Endothelial cell of umbilical vein (primary cell): ENCODE measurements at regions not wholly inside any gene's neighbourhood (a gene's known extent, or its start where the extent isn't known, plus 50 kb on each side); places are given as distances from the start of the nearest gene placed in this dataset.

Source experiments
- BruUV-seq: library from RNA; stranded (reverse); fragments of 400-500 nt; replicated peaks from 2 replicates; lab custom pipeline; 2021; lab: Mats Ljungman, UMichigan
- CTCF ChIA-PET: fragments of 300-600, 350-600 bp; sonication (Branson Sonifier 250); formaldehyde crosslinking; loops from one replicate; lab custom pipeline; 2021; ENCODE audit warnings: antibody characterized with exemption, inconsistent platforms; lab: Charles Lee
- POLR2A ChIA-PET: fragments of 300-600, 350-600 bp; sonication (Branson Sonifier 250); formaldehyde crosslinking; loops from one replicate; lab custom pipeline; 2021; ENCODE audit warnings: antibody characterized with exemption, inconsistent platforms; lab: Charles Lee
- DNase-seq: peaks from one replicate; pipeline ENCODE4 v3.0.0-alpha.2; 2011; ENCODE audit warnings: low read depth, low spot score
- FAIRE-seq: peaks from 2 replicates; lab custom pipeline; 2011; peaks lifted over from hg19 to GRCh38; lab: Jason Lieb, UNC
- H2AFZ ChIP-seq: 2 replicates; pipeline ENCODE4 v1.6.0; 2012; ENCODE audit warnings: low read depth, low read length, control low read depth, inconsistent platforms
- H3K27ac ChIP-seq: 2 replicates; pipeline ENCODE4 v1.5.1; 2011; ENCODE audit warnings: low read depth, mild to moderate bottlenecking, control low read depth, low read length, moderate library complexity; ENCODE audit not compliant: insufficient read depth
- H3K27me3 ChIP-seq, 2 experiments: 2 replicates each; pipeline versions ENCODE4 v1.6.0 to v1.6.1; 2011; ENCODE audit warnings: low read length in 2 of 2, mixed read lengths in 1 of 2; ENCODE audit not compliant: control insufficient read depth in 2 of 2, insufficient read depth in 2 of 2
- H3K36me3 ChIP-seq, 2 experiments: 2 replicates in 1 of 2; 3 replicates in 1 of 2; pipeline ENCODE4 v1.5.1; 2011; ENCODE audit warnings: low read length in 2 of 2, mild to moderate bottlenecking in 1 of 2, moderate library complexity in 1 of 2; ENCODE audit not compliant: control insufficient read depth in 2 of 2, insufficient read depth in 2 of 2; ENCODE audit errors: extremely low read depth in 1 of 2
- H3K4me1 ChIP-seq: 3 replicates; pipeline ENCODE4 v1.5.1; 2011; ENCODE audit warnings: mild to moderate bottlenecking, low read length; ENCODE audit not compliant: control insufficient read depth, insufficient read depth; ENCODE audit errors: extremely low read depth
- H3K4me2 ChIP-seq: 2 replicates; pipeline ENCODE4 v1.6.1; 2011; ENCODE audit warnings: low read length, control low read depth, mixed read lengths; ENCODE audit not compliant: insufficient read depth
- H3K4me3 ChIP-seq, 3 experiments: fragments of 200-600 bp in 1 of 3; sonication (generic), shearing (Covaris generic) in 1 of 3; replicated peaks in 1 of 3; 2 replicates each; pipeline ENCODE4 v1.5.1; 2011 to 2016; ENCODE audit warnings: control low read depth in 3 of 3, low read length in 3 of 3, mild to moderate bottlenecking in 2 of 3, inconsistent platforms in 1 of 3, low read depth in 1 of 3, moderate library complexity in 1 of 3; ENCODE audit not compliant: insufficient read depth in 1 of 3
- H3K79me2 ChIP-seq: 2 replicates; pipeline ENCODE4 v1.6.0; 2012; ENCODE audit warnings: low read length, inconsistent platforms; ENCODE audit not compliant: control insufficient read depth, insufficient read depth
- H3K9ac ChIP-seq: replicated peaks from 2 replicates; pipeline ENCODE3; 2011; ENCODE audit warnings: low read length, control low read depth; ENCODE audit not compliant: insufficient read depth; ENCODE audit errors: extremely low read depth
- H3K9me1 ChIP-seq: replicated peaks from 3 replicates; pipeline ENCODE4 v1.6.0; 2011; ENCODE audit warnings: mild to moderate bottlenecking, low read length; ENCODE audit not compliant: control insufficient read depth, insufficient read depth; ENCODE audit errors: extremely low read depth
- H3K9me3 ChIP-seq: replicated peaks from 2 replicates; pipeline ENCODE4 v1.5.1; 2012; ENCODE audit warnings: low read length, inconsistent platforms; ENCODE audit not compliant: control insufficient read depth, insufficient read depth
- H4K20me1 ChIP-seq: replicated peaks from 2 replicates; pipeline ENCODE3; 2011; ENCODE audit warnings: mild to moderate bottlenecking, low read length; ENCODE audit not compliant: control insufficient read depth, insufficient read depth; ENCODE audit errors: extremely low read depth
- CTCF ChIP-seq, 2 donors: IDR thresholded peaks; 1 replicate in 1 of 2; 2 replicates in 1 of 2; pipeline ENCODE4 v1.5.1; 2011; ENCODE audit warnings: low read length in 2 of 2, mild to moderate bottlenecking in 2 of 2, moderate library complexity in 2 of 2, control low read depth in 1 of 2, inconsistent platforms in 1 of 2, low read depth in 1 of 2; ENCODE audit not compliant: insufficient read depth in 1 of 2; ENCODE audit errors: extremely low read depth in 1 of 2
- EZH2 ChIP-seq: IDR thresholded peaks from 2 replicates; pipeline ENCODE4 v1.6.1; 2012; ENCODE audit warnings: borderline replicate concordance, low read depth, mild to moderate bottlenecking, moderate library complexity, low read length, inconsistent platforms; ENCODE audit not compliant: severe bottlenecking
- FOS ChIP-seq: IDR thresholded peaks from 2 replicates; pipeline ENCODE4 v1.6.1; 2011; ENCODE audit warnings: mild to moderate bottlenecking, low read length, moderate library complexity, borderline replicate concordance; ENCODE audit not compliant: insufficient read depth
- GATA2 ChIP-seq: IDR thresholded peaks from 2 replicates; pipeline ENCODE4 v1.7.0; 2011; ENCODE audit warnings: low read depth, mild to moderate bottlenecking, moderate library complexity, mixed read lengths, low read length; ENCODE audit not compliant: insufficient read length, insufficient read depth
- JUN ChIP-seq: IDR thresholded peaks from 2 replicates; pipeline ENCODE4 v1.6.1; 2011; ENCODE audit warnings: borderline replicate concordance, low read depth; ENCODE audit not compliant: insufficient read length, insufficient read depth
- MAX ChIP-seq: IDR thresholded peaks from 2 replicates; pipeline ENCODE4 v1.6.1; 2011; ENCODE audit not compliant: insufficient read depth, insufficient read length
- MYC ChIP-seq: IDR thresholded peaks from one replicate; pipeline ENCODE4 v1.6.1; 2011; ENCODE audit warnings: mild to moderate bottlenecking, low read depth, low read length
- dilution Hi-C: fragments of 300-500 bp; cut with MboI; formaldehyde crosslinking; loops from one replicate; pipeline ENCODE4 v1.15.0; 2019; ENCODE audit warnings: low sequenced_read_pairs; ENCODE audit not compliant: extremely low pct_ligation_motif_present
- intact Hi-C: fragments of 100-400 bp; cut with micrococcal nuclease; formaldehyde crosslinking; loops from one replicate; pipeline ENCODE4 v1.10.0; 2022

GRCh38 chr6:12527339-12527738, 189.2 kb upstream of the PHACTR1 start:
- H3K4me3 ChIP-seq = no peak overlapping the region
- POLR2A ChIA-PET = no interaction called here
- no peaks in the 10 kb centered on the region for H3K36me3 ChIP-seq
- CTCF ChIA-PET = interaction anchor here (0.9 kb wide), 1 partner anchor 9 kb away, joined by 3 read pairs; no protein-coding TSS in a partner anchor
- H3K4me1 ChIP-seq = peaks cover 24% of the 10 kb centered on the region
- TF ChIP-seq MAX (no peak), MYC (no peak), CTCF (IDR thresholded peaks at IDR 0.05; ENCODE audit: extremely low read depth in 1 of 2, insufficient read depth in 1 of 2, low read depth in 1 of 2, low read length in 2 of 2) (no peak), JUN (no peak), EZH2 (no peak), FOS (no peak), GATA2 (no peak)
- H2AFZ ChIP-seq = no peak overlapping the region
- H3K4me2 ChIP-seq = no peak overlapping the region
- H3K79me2 ChIP-seq = no peaks in the 10 kb centered on the region
- FAIRE-seq (no peak), DNase-seq (no peak)
- no TSS peak for BruUV-seq
- no peaks in the 10 kb centered on the region for H3K9me3 ChIP-seq
- intact Hi-C loops (no loop called here), dilution Hi-C loops (no loop called here)
- no peaks in the 10 kb centered on the region for H3K9me1 ChIP-seq
- H3K9ac ChIP-seq = no peak overlapping the region
- H3K27me3 ChIP-seq = no peaks in the 10 kb centered on the region
- H3K27ac ChIP-seq = no peak overlapping the region
- no peaks in the 10 kb centered on the region for H4K20me1 ChIP-seq
